B cell (primary cell): ENCODE measurements at regions not wholly inside any gene's neighbourhood (a gene's known extent, or its start where the extent isn't known, plus 50 kb on each side); places are given as distances from the start of the nearest gene placed in this dataset.
"Not testable (repeated sequence)": the region's sequence is repeated elsewhere in the genome, so short reads cannot be mapped to it uniquely, and the experiment has no call there.

Experiments
- ATAC-seq: fragments of 200-7000 bp; cut with Tn5 transposase; one replicate; pipeline ENCODE4 v1.10.0; 2021; ENCODE audit warnings: low read depth, mild to moderate bottlenecking, moderate number of reproducible peaks, moderate library complexity
- CTCF ChIA-PET: fragments of 350-600 bp; sonication (Branson Sonifier 250); formaldehyde crosslinking; loops from one replicate; lab custom pipeline; 2021; ENCODE audit warnings: antibody characterized with exemption, inconsistent platforms; lab: Charles Lee
- POLR2A ChIA-PET: fragments of 350-600 bp; sonication (Branson Sonifier 250); formaldehyde crosslinking; loops from one replicate; lab custom pipeline; 2021; ENCODE audit warnings: antibody characterized with exemption; lab: Charles Lee
- DNase-seq: peaks from one replicate; pipeline ENCODE4 v3.0.0; 2013
- H2AFZ ChIP-seq: 2 replicates; pipeline ENCODE4 v1.6.1; 2012; ENCODE audit warnings: mild to moderate bottlenecking, low read depth, low read length; ENCODE audit not compliant: insufficient read depth, poor library complexity, severe bottlenecking
- H3K27ac ChIP-seq, 2 donors: 1 replicate in 1 of 2; 2 replicates in 1 of 2; pipeline ENCODE4 v1.5.1; 2012 to 2013; ENCODE audit warnings: low read length in 2 of 2, mild to moderate bottlenecking in 2 of 2, moderate library complexity in 1 of 2
- H3K27me3 ChIP-seq, 4 experiments: fragments of 200-600 bp in 1 of 4; sonication (generic) in 1 of 4; replicated peaks in 1 of 4; 1 replicate in 2 of 4; 2 replicates in 2 of 4; pipeline versions ENCODE4 v1.6.1 to v1.7.0; 2013 to 2016; ENCODE audit warnings: low read length in 3 of 4, mild to moderate bottlenecking in 2 of 4, mixed read lengths in 1 of 4, moderate library complexity in 1 of 4; ENCODE audit not compliant: insufficient read depth in 4 of 4, control insufficient read depth in 3 of 4; ENCODE audit errors: control extremely low read depth in 1 of 4
- H3K36me3 ChIP-seq, 2 experiments: replicated peaks in 1 of 2; 1 replicate in 1 of 2; 2 replicates in 1 of 2; pipeline versions ENCODE4 v1.6.1 to v1.7.1; 2013; ENCODE audit warnings: low read length in 1 of 2; ENCODE audit not compliant: insufficient read depth in 2 of 2, control insufficient read depth in 1 of 2; ENCODE audit errors: control extremely low read depth in 1 of 2, extremely low read depth in 1 of 2
- H3K4me1 ChIP-seq, 2 donors: fragments of 200-600 bp in 1 of 2; sonication (generic) in 1 of 2; 1 replicate in 1 of 2; 2 replicates in 1 of 2; pipeline versions ENCODE4 v1.5.1 to v1.6.1; 2013 to 2017; ENCODE audit warnings: low read length in 2 of 2; ENCODE audit not compliant: control insufficient read depth in 2 of 2, insufficient read depth in 2 of 2
- H3K4me2 ChIP-seq: replicated peaks from 2 replicates; pipeline ENCODE3; 2012; ENCODE audit warnings: mild to moderate bottlenecking, low read depth, low read length; ENCODE audit not compliant: poor library complexity, severe bottlenecking
- H3K4me3 ChIP-seq, 5 experiments: fragments of 200-600 bp in 1 of 5; sonication (generic) in 1 of 5; 1 replicate in 3 of 5; 2 replicates in 2 of 5; pipeline versions ENCODE4 v1.5.1 to v1.7.0; 2011 to 2016; ENCODE audit warnings: low read length in 4 of 5, mild to moderate bottlenecking in 4 of 5, low read depth in 2 of 5, control low read depth in 1 of 5, moderate library complexity in 1 of 5; ENCODE audit not compliant: insufficient read depth in 1 of 5; ENCODE audit errors: control extremely low read depth in 1 of 5, extremely low read depth in 1 of 5
- H3K79me2 ChIP-seq: fragments of 200-600 bp; sonication (generic); one replicate; pipeline ENCODE4 v1.6.0; 2016; ENCODE audit warnings: low read length; ENCODE audit not compliant: control insufficient read depth, insufficient read depth
- H3K9ac ChIP-seq: fragments of 200-600 bp; sonication (generic); 2 replicates; pipeline ENCODE4 v1.6.1; 2017; ENCODE audit warnings: mild to moderate bottlenecking, low read length, moderate library complexity
- H3K9me3 ChIP-seq, 3 donors: one replicate each; pipeline versions ENCODE4 v1.6.1 to v1.7.1; 2013; ENCODE audit warnings: low read length in 2 of 3; ENCODE audit not compliant: control insufficient read depth in 2 of 3, insufficient read depth in 1 of 3; ENCODE audit errors: control extremely low read depth in 1 of 3
- H4K20me1 ChIP-seq: 2 replicates; pipeline ENCODE4 v1.6.0; 2012; ENCODE audit warnings: mild to moderate bottlenecking, low read length; ENCODE audit not compliant: insufficient read depth, control insufficient read depth, poor library complexity, severe bottlenecking
- H3K27ac Mint-ChIP-seq: one replicate; pipeline ENCODE4 v1.8.0; 2021; ENCODE audit warnings: mixed read lengths
- H3K27me3 Mint-ChIP-seq: one replicate; pipeline ENCODE4 v1.8.0; 2021; ENCODE audit warnings: mixed read lengths
- H3K4me1 Mint-ChIP-seq: one replicate; pipeline ENCODE4 v1.8.0; 2021; ENCODE audit warnings: mixed read lengths
- H3K4me3 Mint-ChIP-seq: one replicate; pipeline ENCODE4 v1.8.0; 2021; ENCODE audit warnings: mixed read lengths
- H3K9me3 Mint-ChIP-seq: one replicate; pipeline ENCODE4 v1.8.0; 2022; ENCODE audit warnings: mixed read lengths; ENCODE audit not compliant: insufficient read depth
- WGBS: methylation state at CpG from one replicate; pipeline ENCODE4 v1.1.5; 2013; ENCODE audit warnings: missing lambda C conversion rate; ENCODE audit not compliant: insufficient coverage; 5-methylcytosine and 5-hydroxymethylcytosine counted together
- intact Hi-C: fragments of 100-400 bp; cut with micrococcal nuclease; formaldehyde crosslinking; loops from one replicate; pipeline ENCODE4 v1.10.0; 2022

DNA sequence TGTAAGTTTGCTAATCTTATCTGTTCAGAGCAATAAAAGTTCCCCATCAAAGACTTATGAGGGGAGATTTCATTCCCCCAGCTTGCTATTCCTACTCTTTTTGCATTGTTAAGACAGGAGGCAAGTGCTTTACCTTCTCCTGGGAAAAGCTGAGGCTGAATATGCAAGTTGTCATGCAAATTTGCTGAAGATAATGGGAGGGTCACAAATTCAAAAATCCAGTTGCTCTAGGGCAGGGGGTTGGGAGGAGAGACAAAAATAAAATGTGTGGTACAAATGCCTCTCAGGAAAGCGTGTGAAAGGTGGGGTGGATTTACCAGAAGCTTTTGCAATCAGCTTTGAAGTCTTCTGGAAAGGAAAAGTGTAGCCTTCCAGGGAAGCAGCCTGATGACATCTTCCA, 290.4 kb downstream of the TUBA3C start:
- H3K4me3 Mint-ChIP-seq, POLR2A ChIA-PET, H3K4me1 ChIP-seq, H3K27ac Mint-ChIP-seq, H3K9ac ChIP-seq, H3K4me3 ChIP-seq, H3K9me3 Mint-ChIP-seq, H3K9me3 ChIP-seq, H3K27me3 ChIP-seq, H3K36me3 ChIP-seq, H2AFZ ChIP-seq, intact Hi-C loops, H3K27me3 Mint-ChIP-seq, H3K79me2 ChIP-seq, H3K27ac ChIP-seq, H4K20me1 ChIP-seq, CTCF ChIA-PET, H3K4me1 Mint-ChIP-seq, ATAC-seq, DNase-seq, H3K4me2 ChIP-seq: not testable (repeated sequence)
- WGBS, result no CpG with 5 or more reads among the region's 1 CpG

DNA sequence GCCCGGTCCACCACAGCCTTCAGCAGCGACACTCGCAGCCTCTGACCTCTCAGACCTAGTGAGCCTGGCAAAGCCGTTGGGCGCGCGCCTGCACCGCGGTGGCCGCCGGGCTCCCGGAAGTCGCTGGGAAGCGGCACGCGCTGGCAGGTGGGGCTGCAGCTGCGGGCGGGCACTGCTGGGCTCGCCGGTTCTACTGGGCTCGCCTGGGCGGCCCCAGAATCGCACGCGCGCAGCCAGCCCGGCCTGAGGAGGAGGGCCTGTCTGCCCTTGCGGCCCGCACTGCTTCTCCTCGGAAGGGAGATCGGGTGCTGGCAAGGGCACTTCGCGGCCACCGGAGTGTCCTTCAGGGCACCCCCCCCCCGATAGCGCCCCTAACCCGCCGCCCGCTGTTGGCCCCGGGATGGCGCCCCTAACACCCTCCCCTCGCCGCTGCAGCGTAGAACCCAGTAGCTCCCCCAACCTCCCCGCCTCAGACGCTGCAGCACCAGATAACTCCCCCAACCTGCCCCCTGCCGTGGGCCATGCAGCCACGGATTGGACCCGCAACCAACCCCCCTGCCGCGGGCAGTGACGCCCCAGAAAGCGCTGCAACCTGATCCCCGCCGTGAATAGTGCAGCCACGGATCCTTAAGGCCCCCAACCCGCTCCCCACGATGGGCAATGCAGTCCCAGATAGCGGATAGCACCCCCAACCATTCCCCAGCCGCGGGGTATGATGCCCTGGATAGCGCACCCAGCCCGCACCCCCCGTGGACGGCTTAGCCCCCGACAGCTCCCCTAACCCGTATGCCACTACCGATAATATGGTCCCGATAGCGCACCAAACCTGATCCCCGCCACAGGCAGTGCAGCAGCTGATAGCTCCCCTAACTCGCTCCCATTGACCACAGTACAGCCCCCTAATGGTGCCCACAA, 306.5 kb downstream of the TUBA3C start:
- H3K4me3 Mint-ChIP-seq, H3K79me2 ChIP-seq, CTCF ChIA-PET, POLR2A ChIA-PET, H3K9ac ChIP-seq, H3K4me1 Mint-ChIP-seq, H3K4me3 ChIP-seq, H2AFZ ChIP-seq, H3K4me2 ChIP-seq, H3K9me3 Mint-ChIP-seq, H4K20me1 ChIP-seq, H3K36me3 ChIP-seq, DNase-seq, ATAC-seq, H3K27ac Mint-ChIP-seq, H3K4me1 ChIP-seq, H3K9me3 ChIP-seq, intact Hi-C loops, H3K27me3 Mint-ChIP-seq, H3K27ac ChIP-seq, H3K27me3 ChIP-seq: not testable (repeated sequence)
- WGBS, result 57% methylated on average over 67 of the region's 72 CpGs

DNA sequence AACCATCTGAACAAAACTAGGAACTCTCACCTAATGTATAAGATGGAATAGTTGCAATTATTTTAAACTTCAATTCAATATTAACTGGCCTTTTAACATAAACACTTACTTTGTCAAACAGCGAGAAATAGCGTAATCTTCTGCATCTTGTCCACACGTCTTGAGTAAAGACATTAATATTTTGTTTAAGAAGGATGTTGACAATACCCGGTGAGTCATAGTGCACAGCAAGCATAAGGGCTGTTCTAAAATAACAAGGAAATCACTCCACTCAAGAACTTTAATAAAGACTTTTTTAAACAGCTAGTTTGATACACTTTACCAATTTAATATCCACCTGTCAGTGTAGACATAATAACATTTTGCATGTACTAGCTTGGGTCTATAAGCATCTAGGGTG, 311.1 kb downstream of the TUBA3C start:
- H3K4me2 ChIP-seq, H3K79me2 ChIP-seq, ATAC-seq, CTCF ChIA-PET, H3K4me1 Mint-ChIP-seq, H3K27ac Mint-ChIP-seq, H2AFZ ChIP-seq, H3K9me3 ChIP-seq, H3K9me3 Mint-ChIP-seq, DNase-seq, H3K9ac ChIP-seq, H3K36me3 ChIP-seq, POLR2A ChIA-PET, H3K27ac ChIP-seq, H3K4me1 ChIP-seq, intact Hi-C loops, H3K4me3 Mint-ChIP-seq, H4K20me1 ChIP-seq, H3K27me3 ChIP-seq, H3K4me3 ChIP-seq, H3K27me3 Mint-ChIP-seq: not testable (repeated sequence)
- no CpG with 5 or more reads among the region's 4 CpGs for WGBS

DNA sequence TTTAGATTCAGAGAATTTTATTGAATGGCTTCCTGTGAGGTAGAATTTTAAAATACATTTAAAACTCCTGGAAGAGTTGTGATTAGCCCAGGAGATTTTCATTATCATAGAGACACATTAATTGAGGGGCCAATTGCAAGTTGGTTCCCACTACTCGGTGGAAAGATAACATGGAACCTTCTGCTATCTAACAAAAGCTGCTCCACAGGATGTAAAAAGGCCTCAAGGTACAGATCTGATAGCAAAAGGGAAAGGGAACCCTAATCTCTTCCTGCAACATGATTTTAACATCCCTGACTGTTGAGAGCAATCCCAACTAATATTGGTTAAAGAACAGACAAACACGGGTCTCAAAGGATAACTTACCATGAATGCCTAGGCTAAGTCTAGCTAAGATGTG, 312.3 kb downstream of the TUBA3C start:
- H3K4me1 Mint-ChIP-seq, H4K20me1 ChIP-seq, H3K4me3 ChIP-seq, H3K4me2 ChIP-seq, H3K79me2 ChIP-seq, H3K9me3 Mint-ChIP-seq, ATAC-seq, H3K9me3 ChIP-seq, H2AFZ ChIP-seq, H3K27me3 Mint-ChIP-seq, H3K4me3 Mint-ChIP-seq, H3K36me3 ChIP-seq, H3K27ac Mint-ChIP-seq, CTCF ChIA-PET, POLR2A ChIA-PET, intact Hi-C loops, H3K9ac ChIP-seq, DNase-seq, H3K4me1 ChIP-seq, H3K27me3 ChIP-seq, H3K27ac ChIP-seq: not testable (repeated sequence)
- WGBS, result no CpG with 5 or more reads among the region's 2 CpGs
